Activated CD4-positive, alpha-beta memory T cell treated with anti-CD3 and anti-CD28 coated beads, Interleukin-2, amount 10 ng/mL, durations not matched to agents 7 days and 5 days (primary cell): ENCODE measurements at regions not wholly inside any gene's neighbourhood (a gene's known extent, or its start where the extent isn't known, plus 50 kb on each side); places are given as distances from the start of the nearest gene placed in this dataset.
"Not testable (repeated sequence)": the region's sequence is repeated elsewhere in the genome, so short reads cannot be mapped to it uniquely, and the experiment has no call there.

Experiments
- CTCF ChIA-PET: fragments of 350-600 bp; sonication (Branson Sonifier 250); formaldehyde crosslinking; loops from one replicate; lab custom pipeline; 2021; ENCODE audit warnings: antibody characterized with exemption, inconsistent platforms; lab: Charles Lee
- POLR2A ChIA-PET: fragments of 350-600 bp; sonication (Branson Sonifier 250); formaldehyde crosslinking; loops from one replicate; lab custom pipeline; 2021; ENCODE audit warnings: antibody characterized with exemption; lab: Charles Lee
- DNase-seq: peaks from one replicate; pipeline ENCODE4 v3.0.0-alpha.2; 2020
- H3K27ac Mint-ChIP-seq: one replicate; pipeline ENCODE4 v1.8.0; 2021; ENCODE audit warnings: mild to moderate bottlenecking, mixed read lengths
- H3K27me3 Mint-ChIP-seq: one replicate; pipeline ENCODE4 v1.8.0; 2021; ENCODE audit warnings: mixed read lengths
- H3K36me3 Mint-ChIP-seq: one replicate; pipeline ENCODE4 v1.8.0; 2021; ENCODE audit warnings: low read depth, mixed read lengths
- H3K4me1 Mint-ChIP-seq: one replicate; pipeline ENCODE4 v1.8.0; 2021; ENCODE audit warnings: mixed read lengths
- H3K4me3 Mint-ChIP-seq: one replicate; pipeline ENCODE4 v1.8.0; 2021; ENCODE audit warnings: mild to moderate bottlenecking, mixed read lengths
- H3K9me3 Mint-ChIP-seq: one replicate; pipeline ENCODE4 v1.8.0; 2021; ENCODE audit warnings: mixed read lengths

DNA sequence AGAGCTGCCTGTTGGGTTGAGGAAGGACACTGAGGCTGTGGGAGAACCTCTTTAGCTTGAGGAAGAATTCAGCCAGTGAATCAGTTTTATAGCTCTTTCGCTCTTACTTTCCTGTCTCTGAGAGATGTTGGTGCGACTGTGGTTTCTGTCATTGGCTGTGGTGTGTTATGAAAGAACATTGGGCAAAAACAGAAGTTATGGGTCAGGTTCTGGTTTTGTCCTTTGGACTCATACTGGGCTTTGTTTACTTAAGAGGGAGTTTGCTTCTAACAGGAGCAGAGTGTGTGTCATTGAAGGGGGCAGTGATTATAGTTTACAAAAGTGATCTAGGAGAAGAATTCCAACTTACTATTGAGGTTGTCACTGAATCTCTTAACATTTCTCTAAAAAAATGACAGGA lies 97.0 kb downstream of the TLR5 start:
- POLR2A ChIA-PET = no interaction called here
- CTCF ChIA-PET = no interaction called here

DNA sequence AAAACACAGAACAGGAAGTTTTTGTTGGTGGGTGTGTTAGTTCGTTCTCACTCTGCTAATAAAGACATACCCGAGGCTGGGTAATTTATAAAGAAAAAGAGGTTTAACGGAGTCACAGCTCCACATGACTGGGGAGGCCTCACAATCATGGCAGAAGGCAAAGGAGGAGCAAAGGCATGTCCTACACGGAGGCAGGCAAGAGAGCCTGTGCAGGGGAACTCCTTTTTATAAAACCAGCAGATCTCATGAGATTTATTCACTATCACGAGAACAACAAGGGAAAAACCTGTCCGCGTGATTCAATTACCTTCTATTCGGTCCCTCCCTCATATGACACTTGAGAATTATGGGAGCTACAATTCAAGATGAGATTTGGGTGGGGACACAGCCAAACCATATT lies 96.6 kb downstream of the TLR5 start:
- DNase-seq, H3K4me1 Mint-ChIP-seq, H3K4me3 Mint-ChIP-seq, CTCF ChIA-PET, H3K27me3 Mint-ChIP-seq, H3K9me3 Mint-ChIP-seq, POLR2A ChIA-PET, H3K27ac Mint-ChIP-seq, H3K36me3 Mint-ChIP-seq: not testable (repeated sequence)

More for the DNA sequence above, 97.0 kb downstream of the TLR5 start:
- Mint-ChIP-seq H3K27ac (no peak overlapping the region), H3K36me3 (no peaks in the 10 kb centered on the region), H3K27me3 (peaks cover 6% of the 10 kb centered on the region), H3K4me1 (no peaks in the 10 kb centered on the region), H3K9me3 (peaks cover 2% of the 10 kb centered on the region), H3K4me3 (no peak overlapping the region)
- DNase-seq = no peak

DNA sequence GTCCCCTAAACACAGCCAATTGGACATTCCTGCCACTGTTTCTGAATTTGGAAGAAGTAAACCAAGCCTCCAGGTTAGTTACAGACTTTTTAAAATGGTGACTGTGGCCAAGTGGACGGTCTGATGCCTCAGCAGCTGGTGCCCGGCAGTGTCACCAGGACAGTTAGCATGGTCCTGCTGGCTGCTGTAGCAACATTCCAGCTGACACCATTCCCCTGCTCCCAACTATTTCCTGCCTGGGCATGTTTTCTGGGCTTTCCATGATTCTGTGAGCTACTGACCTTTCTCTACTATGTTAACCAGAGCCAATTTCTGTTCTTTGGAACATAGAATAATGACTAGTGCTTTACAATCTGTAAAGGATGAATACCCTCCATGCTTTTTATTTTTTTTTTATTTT lies 95.0 kb downstream of the TLR5 start:
- CTCF ChIA-PET = no interaction called here
- Mint-ChIP-seq H3K36me3 (no peaks in the 10 kb centered on the region), H3K4me3 (no peak overlapping the region), H3K27me3 (peaks cover 3% of the 10 kb centered on the region), H3K4me1 (no peaks in the 10 kb centered on the region), H3K9me3 (peaks cover 2% of the 10 kb centered on the region), H3K27ac (no peak overlapping the region)
- no peak for DNase-seq
- POLR2A ChIA-PET = no interaction called here

DNA sequence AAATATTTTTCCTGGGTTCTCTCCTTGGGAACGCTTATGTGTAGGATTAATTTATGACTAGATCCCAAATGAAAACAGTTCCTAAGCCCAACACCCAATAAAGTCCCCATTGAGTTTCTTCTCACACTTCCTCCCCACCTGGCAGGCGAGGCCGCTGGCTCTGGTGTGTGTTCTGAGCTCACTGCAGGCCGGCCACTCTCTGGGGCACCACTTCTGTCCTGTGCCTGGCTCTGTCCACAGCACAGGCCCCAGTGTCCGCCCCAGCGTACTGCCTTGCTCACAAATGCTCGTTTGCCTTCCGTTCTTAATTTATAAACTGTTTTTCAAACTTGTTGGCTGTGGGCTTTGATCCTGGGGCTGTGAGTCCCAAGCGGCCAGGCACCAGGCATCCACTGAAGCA lies 90.6 kb downstream of the TLR5 start:
- CTCF ChIA-PET = no interaction called here
- Mint-ChIP-seq H3K36me3 (no peaks in the 10 kb centered on the region), H3K27ac (no peak overlapping the region)

DNA sequence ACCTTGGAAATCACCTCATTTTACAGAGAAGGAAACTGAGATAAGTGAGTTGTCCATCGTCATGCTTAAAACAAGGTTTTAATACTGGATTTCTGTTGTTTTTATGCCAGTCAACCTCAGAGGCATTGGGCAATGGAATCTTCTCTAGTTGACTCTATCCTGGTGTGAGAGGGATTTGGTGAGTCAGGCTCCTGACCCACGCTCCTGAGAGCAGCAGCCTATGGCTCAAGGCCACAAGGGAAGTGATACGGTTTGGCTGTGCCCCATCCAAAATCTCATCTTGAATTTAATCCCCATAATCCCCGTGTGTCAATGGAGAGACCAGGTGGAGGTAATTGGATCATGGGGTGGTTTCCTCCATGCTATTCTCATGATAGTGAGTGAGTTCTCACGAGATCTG lies 90.1 kb downstream of the TLR5 start:
- ChIA-PET POLR2A (no interaction called here), CTCF (no interaction called here)
- no peak overlapping the region for H3K4me3 Mint-ChIP-seq
- no peaks in the 10 kb centered on the region for H3K9me3 Mint-ChIP-seq
- no peak overlapping the region for H3K27ac Mint-ChIP-seq
- H3K27me3 Mint-ChIP-seq = no peaks in the 10 kb centered on the region
- no peaks in the 10 kb centered on the region for H3K4me1 Mint-ChIP-seq
- no peaks in the 10 kb centered on the region for H3K36me3 Mint-ChIP-seq
- DNase-seq = no peak

More for the DNA sequence above, 90.6 kb downstream of the TLR5 start:
- no peak for DNase-seq
- H3K4me1 Mint-ChIP-seq = no peaks in the 10 kb centered on the region
- no peak overlapping the region for H3K4me3 Mint-ChIP-seq
- no peaks in the 10 kb centered on the region for H3K9me3 Mint-ChIP-seq
- POLR2A ChIA-PET = no interaction called here
- no peaks in the 10 kb centered on the region for H3K27me3 Mint-ChIP-seq

DNA sequence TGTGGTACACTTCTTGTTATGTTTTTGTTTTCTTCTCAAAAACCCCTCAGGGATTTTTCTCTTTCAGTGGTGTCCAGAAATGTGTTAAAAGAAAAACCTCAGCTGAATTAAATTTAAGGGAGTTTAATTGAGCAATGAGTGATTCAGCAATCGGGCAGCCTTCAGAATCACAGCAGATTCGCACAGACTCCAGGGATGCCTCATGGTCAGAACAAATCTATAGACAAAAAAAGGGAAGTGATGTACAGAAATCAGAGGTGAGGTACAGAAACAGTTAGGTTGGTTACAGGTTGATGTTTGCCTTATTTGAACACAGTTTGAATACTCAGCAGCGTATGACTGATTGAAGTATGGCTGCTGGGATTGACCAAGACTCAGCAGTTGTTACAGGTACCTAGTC lies 86.2 kb downstream of the TLR5 start:
- no peak overlapping the region for H3K27ac Mint-ChIP-seq
- ChIA-PET CTCF (no interaction called here), POLR2A (no interaction called here)
- peaks cover 2% of the 10 kb centered on the region for H3K27me3 Mint-ChIP-seq
- no peaks in the 10 kb centered on the region for H3K36me3 Mint-ChIP-seq
- DNase-seq = no peak
- H3K9me3 Mint-ChIP-seq = no peaks in the 10 kb centered on the region
- H3K4me3 Mint-ChIP-seq = no peak overlapping the region
- no peaks in the 10 kb centered on the region for H3K4me1 Mint-ChIP-seq

DNA sequence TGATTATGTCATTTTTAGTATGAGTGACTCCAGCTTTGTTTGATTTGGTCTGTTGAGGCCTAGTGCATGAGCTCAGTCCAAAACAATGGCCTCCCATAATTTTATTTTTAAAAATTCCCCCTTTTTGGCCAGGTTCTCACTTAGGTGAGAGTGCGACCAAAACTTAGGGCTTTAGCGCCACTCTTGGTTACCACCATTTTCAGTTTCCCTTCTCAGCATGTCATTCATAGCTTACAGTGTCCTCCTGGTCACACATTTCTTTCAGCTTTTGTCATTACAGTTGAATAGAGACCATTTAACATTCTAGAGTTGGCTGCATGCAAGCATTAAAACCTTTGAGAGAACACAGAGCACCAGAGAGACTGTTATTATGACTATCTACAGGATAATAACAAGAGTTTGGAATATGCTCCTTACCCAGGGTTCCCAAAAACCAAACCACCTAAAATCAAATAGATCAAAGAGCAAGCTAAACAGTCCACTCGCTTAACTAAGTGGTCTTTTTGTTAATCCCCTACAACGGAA lies 85.4 kb downstream of the TLR5 start:
- Mint-ChIP-seq H3K36me3 (no peaks in the 10 kb centered on the region), H3K4me3 (no peak overlapping the region), H3K4me1 (no peaks in the 10 kb centered on the region), H3K9me3 (no peaks in the 10 kb centered on the region), H3K27ac (no peak overlapping the region), H3K27me3 (peaks cover 2% of the 10 kb centered on the region)
- POLR2A ChIA-PET = no interaction called here
- DNase-seq = no peak
- CTCF ChIA-PET = no interaction called here
